PC-9 (cell line): ENCODE measurements at regions not wholly inside any gene's neighbourhood (a gene's known extent, or its start where the extent isn't known, plus 50 kb on each side); places are given as distances from the start of the nearest gene placed in this dataset.

Experiments
- BruUV-seq: library from RNA; stranded (reverse); fragments of 400-500 nt; replicated peaks from 2 replicates; lab custom pipeline; 2021; lab: Mats Ljungman, UMichigan
- CTCF ChIA-PET: fragments of 300-600 bp; sonication (Branson Sonifier 250); formaldehyde crosslinking; loops from one replicate; lab custom pipeline; 2022; ENCODE audit warnings: antibody characterized with exemption; lab: Charles Lee
- POLR2A ChIA-PET: fragments of 300-600 bp; sonication (Branson Sonifier 250); formaldehyde crosslinking; loops from one replicate; lab custom pipeline; 2022; ENCODE audit warnings: antibody characterized with exemption; ENCODE audit not compliant: unreplicated experiment; lab: Charles Lee
- DNase-seq, 2 experiments: peaks; one replicate each; pipeline versions ENCODE4 v3.0.0 to v3.0.0-alpha.2; 2015 to 2022; ENCODE audit warnings: mixed read lengths in 1 of 2
- H2AFZ ChIP-seq: fragments of 200-600 bp; sonication (generic); 2 replicates; pipeline ENCODE4 v1.8.1; 2017; ENCODE audit warnings: antibody characterized with exemption
- H3F3A ChIP-seq: fragments of 200-600 bp; sonication (generic); 2 replicates; pipeline ENCODE4 v1.8.1; 2017; ENCODE audit warnings: antibody characterized with exemption, mild to moderate bottlenecking, low read depth; ENCODE audit not compliant: insufficient read depth
- H3K27ac ChIP-seq: fragments of 200-600 bp; sonication (generic); 2 replicates; pipeline ENCODE4 v1.6.1; 2016; ENCODE audit warnings: mixed run types
- H3K27me3 ChIP-seq: fragments of 200-600 bp; sonication (generic); 2 replicates; pipeline ENCODE4 v1.6.1; 2016; ENCODE audit warnings: low read depth, mixed run types; ENCODE audit not compliant: insufficient read depth
- H3K36me3 ChIP-seq: fragments of 200-600 bp; sonication (generic); 2 replicates; pipeline ENCODE4 v1.6.1; 2016; ENCODE audit warnings: low read depth, mixed run types
- H3K4me1 ChIP-seq: fragments of 200-600 bp; sonication (generic); replicated peaks from 2 replicates; pipeline ENCODE4 v1.6.1; 2016; ENCODE audit warnings: mixed run types; ENCODE audit not compliant: insufficient read depth
- H3K4me2 ChIP-seq: fragments of 200-600 bp; sonication (generic); 2 replicates; pipeline ENCODE4 v1.6.1; 2017; ENCODE audit warnings: mixed run types
- H3K4me3 ChIP-seq: fragments of 200-600 bp; sonication (generic); 2 replicates; pipeline ENCODE4 v1.6.1; 2016; ENCODE audit warnings: mixed run types
- H3K79me2 ChIP-seq: fragments of 200-600 bp; sonication (generic); 2 replicates; pipeline ENCODE4 v1.6.1; 2017; ENCODE audit warnings: low read depth, mixed run types
- H3K9me2 ChIP-seq: fragments of 200-600 bp; sonication (generic); 2 replicates; pipeline ENCODE4 v1.8.1; 2017; ENCODE audit warnings: mild to moderate bottlenecking; ENCODE audit not compliant: insufficient read depth
- H3K9me3 ChIP-seq: fragments of 200-600 bp; sonication (generic); 2 replicates; pipeline ENCODE4 v1.8.1; 2016; ENCODE audit warnings: low read depth; ENCODE audit not compliant: insufficient read depth
- H4K20me1 ChIP-seq: fragments of 200-600 bp; sonication (generic); 2 replicates; pipeline ENCODE4 v1.8.1; 2017; ENCODE audit not compliant: insufficient read depth
- EZH2 ChIP-seq: fragments of 200-600 bp; sonication (generic); IDR thresholded peaks from 2 replicates; pipeline ENCODE4 v1.8.0; 2017; ENCODE audit warnings: antibody characterized with exemption, low read depth
- intact Hi-C: fragments of 100-400 bp; cut with micrococcal nuclease; formaldehyde crosslinking; loops from one replicate; pipeline ENCODE4 v1.10.0; 2022; ENCODE audit not compliant: unreplicated experiment
- TF ChIP-seq, protein P1 (sequence below): fragments of 200-600 bp; sonication (generic); conservative IDR thresholded peaks from 2 replicates; pipeline ENCODE4 v1.6.1; 2017; ENCODE audit warnings: mixed run types, antibody characterized with exemption, mild to moderate bottlenecking, moderate library complexity

DNA sequence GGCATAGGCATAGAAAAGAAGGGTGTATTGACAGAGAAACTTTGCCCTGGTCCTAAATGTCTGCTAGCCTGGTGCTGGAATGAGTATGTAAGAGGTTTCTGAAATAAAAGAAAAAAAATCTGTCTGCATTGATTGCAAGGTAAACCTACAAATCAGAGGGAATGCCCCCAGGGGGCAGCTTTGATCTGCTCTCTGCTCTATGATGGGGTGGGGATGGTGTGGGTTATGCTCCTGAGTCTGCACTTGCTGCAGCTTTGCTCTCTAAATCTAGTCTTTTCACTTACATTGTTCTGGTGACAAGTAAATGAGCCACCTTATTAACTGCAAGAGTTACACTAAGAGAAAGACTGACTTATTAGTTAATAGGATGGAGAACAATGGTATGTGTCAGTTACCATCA is 468.4 kb upstream of the STXBP6 start:
- Histone ChIP-seq H3K27me3 (no peaks in the 10 kb centered on the region), H2AFZ (no peak overlapping the region), H4K20me1 (no peaks in the 10 kb centered on the region), H3K9me2 (no peaks in the 10 kb centered on the region), H3K4me2 (no peak overlapping the region), H3F3A (no peaks in the 10 kb centered on the region), H3K4me3 (no peak overlapping the region), H3K79me2 (no peaks in the 10 kb centered on the region), H3K4me1 (no peaks in the 10 kb centered on the region), H3K9me3 (no peaks in the 10 kb centered on the region), H3K27ac (no peak overlapping the region), H3K36me3 (no peaks in the 10 kb centered on the region)
- CTCF ChIA-PET, result no interaction called here
- no peak for DNase-seq
- TF ChIP-seq EZH2, result no peak
- TF ChIP-seq, protein P1, sequence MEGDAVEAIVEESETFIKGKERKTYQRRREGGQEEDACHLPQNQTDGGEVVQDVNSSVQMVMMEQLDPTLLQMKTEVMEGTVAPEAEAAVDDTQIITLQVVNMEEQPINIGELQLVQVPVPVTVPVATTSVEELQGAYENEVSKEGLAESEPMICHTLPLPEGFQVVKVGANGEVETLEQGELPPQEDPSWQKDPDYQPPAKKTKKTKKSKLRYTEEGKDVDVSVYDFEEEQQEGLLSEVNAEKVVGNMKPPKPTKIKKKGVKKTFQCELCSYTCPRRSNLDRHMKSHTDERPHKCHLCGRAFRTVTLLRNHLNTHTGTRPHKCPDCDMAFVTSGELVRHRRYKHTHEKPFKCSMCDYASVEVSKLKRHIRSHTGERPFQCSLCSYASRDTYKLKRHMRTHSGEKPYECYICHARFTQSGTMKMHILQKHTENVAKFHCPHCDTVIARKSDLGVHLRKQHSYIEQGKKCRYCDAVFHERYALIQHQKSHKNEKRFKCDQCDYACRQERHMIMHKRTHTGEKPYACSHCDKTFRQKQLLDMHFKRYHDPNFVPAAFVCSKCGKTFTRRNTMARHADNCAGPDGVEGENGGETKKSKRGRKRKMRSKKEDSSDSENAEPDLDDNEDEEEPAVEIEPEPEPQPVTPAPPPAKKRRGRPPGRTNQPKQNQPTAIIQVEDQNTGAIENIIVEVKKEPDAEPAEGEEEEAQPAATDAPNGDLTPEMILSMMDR, result no peak
- no TSS peak for BruUV-seq
- intact Hi-C loops, result no loop called here
- POLR2A ChIA-PET, result no interaction called here

DNA sequence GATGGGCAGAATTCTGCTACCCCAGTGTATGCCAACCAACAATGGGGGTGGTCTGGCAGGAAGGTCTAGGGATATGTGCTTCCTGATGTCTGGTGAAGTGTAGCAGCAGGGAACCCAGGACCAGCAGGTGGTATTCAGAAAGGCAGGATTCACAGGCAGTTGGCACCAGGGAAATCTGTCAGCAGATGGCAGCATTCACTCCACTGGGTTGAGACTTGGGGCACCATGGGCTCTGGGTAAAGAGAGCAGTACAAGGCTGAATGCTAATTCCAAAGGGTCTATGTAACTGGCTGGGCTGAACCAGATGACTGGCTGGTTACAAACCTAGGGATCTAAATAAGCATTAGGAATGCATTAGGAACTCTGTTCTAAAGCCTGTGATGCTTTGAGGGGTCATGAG is 466.9 kb upstream of the STXBP6 start:
- H3K4me1 ChIP-seq, result no peaks in the 10 kb centered on the region
- H3K4me2 ChIP-seq, result no peak overlapping the region
- no peak overlapping the region for H2AFZ ChIP-seq
- POLR2A ChIA-PET, result no interaction called here
- no peak for DNase-seq
- H3K4me3 ChIP-seq, result no peak overlapping the region
- TF ChIP-seq, protein P1, result no peak
- TF ChIP-seq EZH2, result no peak
- intact Hi-C loops, result no loop called here
- BruUV-seq, result no TSS peak
- no peak overlapping the region for H3K27ac ChIP-seq
- H3K79me2 ChIP-seq, result no peaks in the 10 kb centered on the region
- no peaks in the 10 kb centered on the region for H4K20me1 ChIP-seq
- no peaks in the 10 kb centered on the region for H3K9me3 ChIP-seq
- H3F3A ChIP-seq, result no peaks in the 10 kb centered on the region
- H3K27me3 ChIP-seq, result no peaks in the 10 kb centered on the region
- no peaks in the 10 kb centered on the region for H3K9me2 ChIP-seq
- CTCF ChIA-PET, result no interaction called here
- no peaks in the 10 kb centered on the region for H3K36me3 ChIP-seq

DNA sequence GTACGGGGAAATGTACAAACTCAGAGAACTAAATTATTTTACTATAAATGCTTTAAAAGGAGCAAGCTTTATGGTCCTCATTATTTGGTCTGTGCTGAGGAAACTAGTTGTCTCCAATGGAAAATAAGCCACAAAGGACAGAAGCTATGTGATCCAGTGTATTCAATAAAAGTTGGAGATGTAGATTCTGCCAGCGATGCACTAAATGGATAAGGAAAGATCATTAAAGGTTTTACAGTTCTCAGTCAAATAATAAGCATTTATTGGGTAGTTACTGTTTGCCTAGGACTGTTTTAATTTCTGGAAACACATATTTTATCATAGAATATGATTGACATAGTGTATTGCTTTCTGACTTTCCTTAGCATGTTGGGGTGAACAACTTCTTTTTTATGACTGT is 458.9 kb upstream of the STXBP6 start:
- intact Hi-C loops, result no loop called here
- CTCF ChIA-PET, result no interaction called here
- Histone ChIP-seq H4K20me1 (no peaks in the 10 kb centered on the region), H3K4me2 (no peak overlapping the region), H2AFZ (no peak overlapping the region), H3K79me2 (no peaks in the 10 kb centered on the region), H3F3A (no peaks in the 10 kb centered on the region), H3K27ac (no peak overlapping the region), H3K9me2 (no peaks in the 10 kb centered on the region), H3K36me3 (no peaks in the 10 kb centered on the region), H3K4me3 (no peak overlapping the region), H3K9me3 (no peaks in the 10 kb centered on the region), H3K4me1 (no peaks in the 10 kb centered on the region), H3K27me3 (no peaks in the 10 kb centered on the region)
- BruUV-seq, result no TSS peak
- TF ChIP-seq, protein P1, result no peak
- TF ChIP-seq EZH2, result no peak
- DNase-seq, result no peak
- POLR2A ChIA-PET, result no interaction called here
